ENCODE measurements at regions not wholly inside any gene's neighbourhood (a gene's known extent, or its start where the extent isn't known, plus 50 kb on each side); places are given as distances from the start of the nearest gene placed in this dataset.

- DNase-seq (ENCODE audit: low read depth): no peak
- TF ChIP-seq, protein P1, sequence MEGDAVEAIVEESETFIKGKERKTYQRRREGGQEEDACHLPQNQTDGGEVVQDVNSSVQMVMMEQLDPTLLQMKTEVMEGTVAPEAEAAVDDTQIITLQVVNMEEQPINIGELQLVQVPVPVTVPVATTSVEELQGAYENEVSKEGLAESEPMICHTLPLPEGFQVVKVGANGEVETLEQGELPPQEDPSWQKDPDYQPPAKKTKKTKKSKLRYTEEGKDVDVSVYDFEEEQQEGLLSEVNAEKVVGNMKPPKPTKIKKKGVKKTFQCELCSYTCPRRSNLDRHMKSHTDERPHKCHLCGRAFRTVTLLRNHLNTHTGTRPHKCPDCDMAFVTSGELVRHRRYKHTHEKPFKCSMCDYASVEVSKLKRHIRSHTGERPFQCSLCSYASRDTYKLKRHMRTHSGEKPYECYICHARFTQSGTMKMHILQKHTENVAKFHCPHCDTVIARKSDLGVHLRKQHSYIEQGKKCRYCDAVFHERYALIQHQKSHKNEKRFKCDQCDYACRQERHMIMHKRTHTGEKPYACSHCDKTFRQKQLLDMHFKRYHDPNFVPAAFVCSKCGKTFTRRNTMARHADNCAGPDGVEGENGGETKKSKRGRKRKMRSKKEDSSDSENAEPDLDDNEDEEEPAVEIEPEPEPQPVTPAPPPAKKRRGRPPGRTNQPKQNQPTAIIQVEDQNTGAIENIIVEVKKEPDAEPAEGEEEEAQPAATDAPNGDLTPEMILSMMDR (IDR thresholded peaks at IDR 0.05; ENCODE audit: insufficient read depth, low read depth, low read length): no peak
- no peak overlapping the region for H3K4me3 ChIP-seq (ENCODE audit: low read depth, low read length)
Observed at GRCh38 chr14:61911574-61911973, 149.4 kb downstream of the SNAPC1 start.

GRCh38 chr14:61918998-61919397 is 156.8 kb downstream of the SNAPC1 start:
- TF ChIP-seq, protein P1 (IDR thresholded peaks at IDR 0.05; ENCODE audit: insufficient read depth, low read depth, low read length): no peak
- no peak for DNase-seq (ENCODE audit: low read depth)
- no peak overlapping the region for H3K4me3 ChIP-seq (ENCODE audit: low read depth, low read length)

DNA sequence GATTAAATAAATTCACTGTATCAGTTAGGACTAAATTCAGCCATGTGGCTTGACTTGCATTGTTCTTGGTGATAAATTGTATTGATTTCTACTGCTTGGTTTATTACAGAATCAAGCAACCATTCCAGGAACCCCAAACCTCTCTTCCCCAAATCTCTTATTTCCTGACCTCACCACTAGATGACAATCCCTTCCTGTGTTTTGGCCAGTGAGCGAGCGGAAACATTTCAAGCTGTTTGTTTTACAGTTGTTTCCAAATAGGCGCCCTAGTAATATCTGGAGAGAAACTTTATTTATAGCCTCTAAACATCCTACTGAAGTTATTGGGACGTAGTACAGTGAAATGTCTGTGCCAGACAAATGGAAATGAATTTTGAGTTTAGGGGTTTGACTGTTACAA is 161.1 kb downstream of the SNAPC1 start:
- TF ChIP-seq, protein P1 (IDR thresholded peaks at IDR 0.05; ENCODE audit: insufficient read depth, low read depth, low read length): peak; percentile 56
- peak; percentile 44 for DNase-seq (ENCODE audit: low read depth)
- H3K4me3 ChIP-seq (ENCODE audit: low read depth, low read length): no peak overlapping the region

DNA sequence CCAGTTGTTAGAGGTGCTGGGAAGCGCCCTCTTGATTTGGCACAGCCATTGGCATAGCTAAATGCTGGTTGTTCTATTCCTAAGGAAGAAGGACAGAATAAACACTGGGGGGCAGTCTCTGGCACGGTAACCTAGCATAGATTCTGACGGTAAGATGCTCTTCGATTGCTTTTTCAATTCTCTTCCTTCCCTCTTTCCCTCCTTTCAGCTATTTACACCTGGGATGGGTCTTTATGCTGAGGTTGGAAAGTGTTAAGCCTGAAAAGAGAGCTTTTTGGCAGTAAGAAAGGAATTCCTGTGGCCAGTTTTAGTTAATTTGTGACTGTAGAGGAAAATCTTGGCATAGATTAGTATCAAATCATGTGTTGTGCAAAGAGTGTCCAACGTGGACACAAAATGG is 162.8 kb downstream of the SNAPC1 start:
- TF ChIP-seq, protein P1 (IDR thresholded peaks at IDR 0.05; ENCODE audit: insufficient read depth, low read depth, low read length): peak; percentile 41
- peak; percentile 30 for DNase-seq (ENCODE audit: low read depth)
- no peak overlapping the region for H3K4me3 ChIP-seq (ENCODE audit: low read depth, low read length)

GRCh38 chr14:61925732-61926435 is 163.7 kb downstream of the SNAPC1 start:
- peak; percentile 34 for DNase-seq (ENCODE audit: low read depth)
- TF ChIP-seq, protein P1 (IDR thresholded peaks at IDR 0.05; ENCODE audit: insufficient read depth, low read depth, low read length): no peak
- no peak overlapping the region for H3K4me3 ChIP-seq (ENCODE audit: low read depth, low read length)

DNA sequence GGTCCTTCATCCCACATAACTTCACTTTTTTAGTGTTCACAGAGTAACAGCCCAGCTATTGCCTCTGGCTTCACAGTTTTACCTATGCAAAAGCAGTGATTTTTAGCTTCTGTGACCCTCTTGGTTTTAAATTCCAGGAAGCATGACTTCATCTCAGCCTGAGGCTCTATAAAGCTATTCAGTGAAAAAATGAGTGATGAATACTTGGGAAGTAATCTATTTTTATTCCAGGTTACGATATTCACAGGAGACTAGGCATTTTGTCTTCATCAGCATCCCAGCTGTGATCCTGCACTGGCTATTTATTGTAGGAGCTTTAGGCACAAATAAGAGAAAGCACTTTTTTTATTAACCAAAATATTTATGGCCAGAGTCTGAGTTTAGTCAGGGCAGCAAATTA is 164.8 kb downstream of the SNAPC1 start:
- TF ChIP-seq, protein P1 (IDR thresholded peaks at IDR 0.05; ENCODE audit: insufficient read depth, low read depth, low read length): no peak
- peak; percentile 22 for DNase-seq (ENCODE audit: low read depth)
- no peak overlapping the region for H3K4me3 ChIP-seq (ENCODE audit: low read depth, low read length)

- H3K4me3 ChIP-seq (ENCODE audit: low read depth, low read length): no peak overlapping the region
- TF ChIP-seq, protein P1 (IDR thresholded peaks at IDR 0.05; ENCODE audit: insufficient read depth, low read depth, low read length): no peak
- no peak for DNase-seq (ENCODE audit: low read depth)
Observed at GRCh38 chr14:61927520-61927919, 165.3 kb downstream of the SNAPC1 start.

Measured in fibroblast of villous mesenchyme (primary cell).